Liver (tissue), 7 donors: ENCODE measurements at regions not wholly inside any gene's neighbourhood (a gene's known extent, or its start where the extent isn't known, plus 50 kb on each side); places are given as distances from the start of the nearest gene placed in this dataset.

Experiments
- DNase-seq: peaks from one replicate; pipeline ENCODE4 v3.0.0-alpha.2; 2017; ENCODE audit warnings: low spot score
- H3K27ac ChIP-seq, 2 donors: one replicate each; pipeline ENCODE4 v1.7.0; 2013; ENCODE audit warnings: inconsistent platforms in 2 of 2, low read length in 2 of 2, control low read depth in 1 of 2, low read depth in 1 of 2, mild to moderate bottlenecking in 1 of 2
- H3K27me3 ChIP-seq, 4 donors: one replicate each; pipeline versions ENCODE4 v1.6.1 to v1.7.0; 2013; ENCODE audit warnings: low read length in 3 of 4, inconsistent platforms in 1 of 4, mild to moderate bottlenecking in 1 of 4, moderate library complexity in 1 of 4; ENCODE audit not compliant: control insufficient read depth in 4 of 4, insufficient read depth in 4 of 4
- H3K36me3 ChIP-seq, 4 donors: one replicate each; pipeline versions ENCODE4 v1.6.1 to v1.7.0; 2013; ENCODE audit warnings: low read length in 3 of 4, mild to moderate bottlenecking in 3 of 4, low read depth in 1 of 4, moderate library complexity in 1 of 4; ENCODE audit not compliant: control insufficient read depth in 4 of 4, insufficient read depth in 3 of 4
- H3K4me1 ChIP-seq, 4 donors: one replicate each; pipeline versions ENCODE4 v1.6.1 to v1.7.0; 2013; ENCODE audit warnings: low read length in 3 of 4, mild to moderate bottlenecking in 3 of 4, moderate library complexity in 1 of 4; ENCODE audit not compliant: control insufficient read depth in 4 of 4, insufficient read depth in 4 of 4
- H3K4me3 ChIP-seq, 3 donors: one replicate each; pipeline versions ENCODE4 v1.6.1 to v1.7.0; 2013; ENCODE audit warnings: low read length in 3 of 3, control low read depth in 1 of 3, low read depth in 1 of 3, mild to moderate bottlenecking in 1 of 3
- H3K9ac ChIP-seq, 2 donors: one replicate each; pipeline ENCODE4 v1.7.0; 2013; ENCODE audit warnings: low read length in 2 of 2, mild to moderate bottlenecking in 2 of 2, moderate library complexity in 2 of 2, control low read depth in 1 of 2, low read depth in 1 of 2
- H3K9me3 ChIP-seq, 4 donors: one replicate each; pipeline versions ENCODE4 v1.6.1 to v1.7.0; 2013; ENCODE audit warnings: low read length in 3 of 4; ENCODE audit not compliant: control insufficient read depth in 4 of 4
- ATF3 ChIP-seq: IDR thresholded peaks from 2 replicates; pipeline ENCODE4 v1.6.1; 2016; ENCODE audit warnings: antibody characterized with exemption
- EGR1 ChIP-seq, 2 donors: IDR thresholded peaks; 2 replicates each; pipeline ENCODE4 v1.6.1; 2016 to 2018; ENCODE audit warnings: antibody characterized with exemption in 2 of 2, low read depth in 2 of 2
- FOXA1 ChIP-seq: IDR thresholded peaks from 2 replicates; pipeline ENCODE4 v1.6.1; 2016; ENCODE audit warnings: antibody characterized with exemption
- FOXA2 ChIP-seq: IDR thresholded peaks from 2 replicates; pipeline ENCODE4 v1.6.1; 2016; ENCODE audit warnings: antibody characterized with exemption
- GABPA ChIP-seq, 2 donors: IDR thresholded peaks in 1 of 2; conservative IDR thresholded peaks in 1 of 2; 2 replicates each; pipeline ENCODE4 v1.6.1; 2016; ENCODE audit warnings: antibody characterized with exemption in 2 of 2, mild to moderate bottlenecking in 1 of 2, moderate library complexity in 1 of 2
- HNF4A ChIP-seq, 2 donors: conservative IDR thresholded peaks; 2 replicates each; pipeline ENCODE4 v1.6.1; 2016; ENCODE audit warnings: antibody characterized with exemption in 2 of 2, mild to moderate bottlenecking in 2 of 2
- MAX ChIP-seq: IDR thresholded peaks from 2 replicates; pipeline ENCODE4 v1.6.1; 2016; ENCODE audit warnings: antibody characterized with exemption
- NR2F2 ChIP-seq: IDR thresholded peaks from 2 replicates; pipeline ENCODE4 v1.6.1; 2016; ENCODE audit warnings: antibody characterized with exemption
- REST ChIP-seq: IDR thresholded peaks from 2 replicates; pipeline ENCODE4 v1.6.1; 2016; ENCODE audit warnings: antibody characterized with exemption, mild to moderate bottlenecking
- RXRA ChIP-seq, 2 donors: IDR thresholded peaks; 2 replicates each; pipeline ENCODE4 v1.6.1; 2017 to 2018; ENCODE audit warnings: antibody characterized with exemption in 2 of 2, mild to moderate bottlenecking in 1 of 2
- SP1 ChIP-seq: IDR thresholded peaks from 2 replicates; pipeline ENCODE4 v1.6.1; 2018; ENCODE audit warnings: antibody characterized with exemption, mild to moderate bottlenecking
- TAF1 ChIP-seq: conservative IDR thresholded peaks from 2 replicates; pipeline ENCODE4 v1.6.1; 2016; ENCODE audit warnings: antibody characterized with exemption, mild to moderate bottlenecking
- ZBTB33 ChIP-seq: IDR thresholded peaks from 2 replicates; pipeline ENCODE4 v1.6.1; 2016; ENCODE audit warnings: antibody characterized with exemption
- WGBS: extraction: QIAGEN DNeasy Blood & Tissue Kit; methylation state at CpG from one replicate; pipeline ENCODE4 v1.1.7; 2013; 5-methylcytosine and 5-hydroxymethylcytosine counted together
- donor health status: healthy.
- donor health status: healthy.
- donor health status: healthy.
- donor health status: healthy.

- 87% methylated on average over 2 of the region's 2 CpGs for WGBS
- TF ChIP-seq SP1 (no peak), ATF3 (no peak), RXRA (IDR thresholded peaks at IDR 0.05) (no peak), HNF4A (conservative IDR thresholded peaks at IDR 0.05) (no peak), EGR1 (IDR thresholded peaks at IDR 0.05; ENCODE audit: low read depth in 2 of 2) (no peak), FOXA1 (no peak), TAF1 (no peak), MAX (no peak), NR2F2 (no peak), FOXA2 (no peak), ZBTB33 (no peak)
- no peaks in the 10 kb centered on the region for H3K36me3 ChIP-seq
- H3K4me3 ChIP-seq = no peak overlapping the region
- no peaks in the 10 kb centered on the region for H3K27me3 ChIP-seq
- H3K27ac ChIP-seq = no peak overlapping the region
- DNase-seq = no peak
- no peaks in the 10 kb centered on the region for H3K4me1 ChIP-seq
- no peaks in the 10 kb centered on the region for H3K9me3 ChIP-seq
- no peak overlapping the region for H3K9ac ChIP-seq
Observed at GRCh38 chr2:83002706-83003105, 1456.4 kb downstream of the SUCLG1 start.

DNA sequence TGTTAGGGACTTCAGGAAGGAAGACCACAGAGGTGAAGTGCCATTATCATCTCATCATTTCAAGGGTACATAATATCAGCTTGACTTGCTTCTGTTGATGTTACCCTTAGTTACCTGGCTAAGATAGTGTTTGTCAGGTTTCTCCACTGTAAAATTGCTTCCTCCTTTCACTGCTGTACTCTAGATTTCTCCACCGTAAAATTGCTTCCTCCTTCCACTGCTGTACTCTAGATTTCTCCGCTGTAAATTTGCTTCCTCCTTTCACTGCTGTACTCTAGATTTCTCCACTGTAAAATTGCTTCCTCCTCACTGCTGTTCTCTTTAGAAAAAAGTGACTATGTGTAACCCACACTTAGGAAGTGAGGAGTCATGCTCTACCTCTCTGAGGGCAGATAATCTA is 1460.3 kb downstream of the SUCLG1 start:
- 61% methylated on average over 2 of the region's 2 CpGs for WGBS
- TF ChIP-seq REST (no peak), ZBTB33 (no peak), GABPA (IDR thresholded peaks at IDR 0.05 in 1 of 2, conservative IDR thresholded peaks at IDR 0.05 in 1 of 2) (no peak)
- Histone ChIP-seq H3K4me3 (no peak overlapping the region), H3K27ac (no peak overlapping the region), H3K9ac (no peak overlapping the region), H3K36me3 (no peaks in the 10 kb centered on the region), H3K4me1 (no peaks in the 10 kb centered on the region), H3K9me3 (no peaks in the 10 kb centered on the region), H3K27me3 (no peaks in the 10 kb centered on the region)
- DNase-seq = no peak
